Lower leg skin (tissue), 4 donors: ENCODE measurements at regions not wholly inside any gene's neighbourhood (a gene's known extent, or its start where the extent isn't known, plus 50 kb on each side); places are given as distances from the start of the nearest gene placed in this dataset.
A peak's percentile ranks its signal among the peaks of the same experiment; 100 is the strongest.
"Not testable (repeated sequence)": the region's sequence is repeated elsewhere in the genome, so short reads cannot be mapped to it uniquely, and the experiment has no call there.

Experiments used
- DNase-seq, 2 donors: peaks; one replicate each; pipeline ENCODE4 v3.0.0-alpha.2; 2019; ENCODE audit warnings: low spot score in 2 of 2
- H3K4me3 ChIP-seq: fragments of 200-600 bp; sonication (generic); 2 replicates; pipeline ENCODE4 v1.5.1; 2017; ENCODE audit warnings: mild to moderate bottlenecking, low read depth; ENCODE audit not compliant: poor library complexity, severe bottlenecking
- CTCF ChIP-seq, 3 donors: fragments of 450-650 bp; IDR thresholded peaks; one replicate each; pipeline ENCODE4 v1.5.1; 2016; ENCODE audit warnings: antibody characterized with exemption in 3 of 3, mild to moderate bottlenecking in 3 of 3, moderate library complexity in 2 of 3
- POLR2A ChIP-seq, 2 donors: fragments of 450-650 bp; IDR thresholded peaks; one replicate each; pipeline ENCODE4 v1.6.1; 2016 to 2017; ENCODE audit warnings: antibody characterized with exemption in 2 of 2, mild to moderate bottlenecking in 1 of 2, moderate library complexity in 1 of 2
- WGBS, 2 donors: methylation state at CpG; one replicate each; pipeline ENCODE4 v1.1.5; 2018; 5-methylcytosine and 5-hydroxymethylcytosine counted together
- intact Hi-C: fragments of 100-400 bp; cut with DNase I; formaldehyde crosslinking; loops from one replicate; pipeline ENCODE4 v1.15.0; 2023; ENCODE audit warnings: low total_unique reads

GRCh38 chr4:40681600-40681999 lies 51.9 kb upstream of the RBM47 start:
- no peak overlapping the region for H3K4me3 ChIP-seq

GRCh38 chr4:40682290-40683101 lies 52.8 kb upstream of the RBM47 start:
- no peak overlapping the region for H3K4me3 ChIP-seq
- WGBS, 2 donors, result 76 to 83% methylated on average over 12 of the region's 12 CpGs
- DNase-seq, result peak in 1 of 2 donors; percentile 53
- intact Hi-C loops, result no loop called here
- no peak for TF ChIP-seq CTCF (IDR thresholded peaks at IDR 0.05)
- no peak for TF ChIP-seq POLR2A (IDR thresholded peaks at IDR 0.05)

More at GRCh38 chr4:40681600-40681999, 51.9 kb upstream of the RBM47 start:
- intact Hi-C loops, result no loop called here
- 46 to 50% methylated on average over 4 of the region's 4 CpGs for WGBS, 2 donors
- DNase-seq, result no peak
- TF ChIP-seq CTCF (IDR thresholded peaks at IDR 0.05) (no peak), POLR2A (IDR thresholded peaks at IDR 0.05) (no peak)

- intact Hi-C loops, H3K4me3 ChIP-seq: not testable (repeated sequence)
- WGBS, 2 donors, result 80 to 88% methylated on average over 12 of the region's 12 CpGs
- DNase-seq, result peak in 1 of 2 donors; percentile 37
These were observed 54.0 kb upstream of the RBM47 start for GRCh38 chr4:40683536-40684145.

GRCh38 chr4:40684404-40684803 lies 54.7 kb upstream of the RBM47 start:
- intact Hi-C loops, result no loop called here

GRCh38 chr4:40685300-40685699 lies 55.6 kb upstream of the RBM47 start:
- H3K4me3 ChIP-seq, result no peak overlapping the region
- 97 to 100% methylated on average over 3 of the region's 3 CpGs for WGBS, 2 donors
- no peak for TF ChIP-seq POLR2A (IDR thresholded peaks at IDR 0.05)
- no peak for TF ChIP-seq CTCF (IDR thresholded peaks at IDR 0.05)
- DNase-seq, result no peak
- intact Hi-C loops, result no loop called here

More at GRCh38 chr4:40684404-40684803, 54.7 kb upstream of the RBM47 start:
- WGBS, 2 donors, result 78 to 89% methylated on average over 3 of the region's 3 CpGs
- peak in 1 of 2 donors; percentile 9 for DNase-seq
- no peak overlapping the region for H3K4me3 ChIP-seq
- no peak for TF ChIP-seq CTCF (IDR thresholded peaks at IDR 0.05)
- TF ChIP-seq POLR2A (IDR thresholded peaks at IDR 0.05), result no peak

GRCh38 chr4:40686081-40686913 lies 56.6 kb upstream of the RBM47 start:
- no peak overlapping the region for H3K4me3 ChIP-seq
- intact Hi-C loops, result no loop called here
- TF ChIP-seq POLR2A (IDR thresholded peaks at IDR 0.05), result no peak
- TF ChIP-seq CTCF (IDR thresholded peaks at IDR 0.05), result no peak
- WGBS, 2 donors, result 70 to 78% methylated on average over 8 of the region's 8 CpGs
- DNase-seq, result peak in 1 of 2 donors; percentile 54
